WTC11 (cell line): ENCODE measurements at regions not wholly inside any gene's neighbourhood (a gene's known extent, or its start where the extent isn't known, plus 50 kb on each side); places are given as distances from the start of the nearest gene placed in this dataset.

Experiments
- ATAC-seq: fragments of 200-7000 bp; cut with Tn5 transposase; 2 replicates; pipeline ENCODE4 v1.10.0; 2021; ENCODE audit warnings: mild to moderate bottlenecking, moderate library complexity
- CTCF ChIA-PET: fragments of 300-600 bp; sonication (Branson Sonifier 250); formaldehyde crosslinking; loops from one replicate; lab custom pipeline; 2021; ENCODE audit warnings: antibody characterized with exemption; lab: Charles Lee
- POLR2A ChIA-PET: fragments of 350-600 bp; sonication (Branson Sonifier 250); formaldehyde crosslinking; loops from one replicate; lab custom pipeline; 2021; ENCODE audit warnings: antibody characterized with exemption; lab: Charles Lee
- DNase-seq: peaks from one replicate; pipeline ENCODE4 v3.0.0; 2021; ENCODE audit warnings: low spot score
- H3K27ac Mint-ChIP-seq: 2 replicates; pipeline ENCODE4 v1.8.0; 2021; ENCODE audit warnings: mixed read lengths
- H3K27me3 Mint-ChIP-seq: 2 replicates; pipeline ENCODE4 v1.8.0; 2021; ENCODE audit warnings: low read depth, mild to moderate bottlenecking, moderate library complexity, mixed read lengths
- H3K36me3 Mint-ChIP-seq: 2 replicates; pipeline ENCODE4 v1.8.0; 2021; ENCODE audit warnings: mixed read lengths
- H3K4me1 Mint-ChIP-seq: 2 replicates; pipeline ENCODE4 v1.8.0; 2022; ENCODE audit warnings: mixed read lengths
- H3K4me3 Mint-ChIP-seq: 2 replicates; pipeline ENCODE4 v1.8.0; 2021; ENCODE audit warnings: mild to moderate bottlenecking, moderate library complexity, mixed read lengths
- H3K9me3 Mint-ChIP-seq: 2 replicates; pipeline ENCODE4 v1.8.0; 2021; ENCODE audit warnings: mixed read lengths
- CBFB ChIP-seq: sonication (generic); formaldehyde crosslinking; IDR thresholded peaks from 2 replicates; pipeline ENCODE4 v1.8.1; 2022; ENCODE audit warnings: mild to moderate bottlenecking, low read depth, missing genetic modification reagents
- CREB1 ChIP-seq: sonication (generic); formaldehyde crosslinking; IDR thresholded peaks from 2 replicates; pipeline ENCODE4 v1.8.0; 2023; ENCODE audit warnings: mild to moderate bottlenecking, missing genetic modification reagents
- ETV6 ChIP-seq: sonication (generic); formaldehyde crosslinking; IDR thresholded peaks from 2 replicates; pipeline ENCODE4 v1.8.1; 2022; ENCODE audit warnings: mild to moderate bottlenecking, missing genetic modification reagents
- FOXK1 ChIP-seq: sonication (generic); formaldehyde crosslinking; IDR thresholded peaks from 2 replicates; pipeline ENCODE4 v1.8.0; 2022; ENCODE audit warnings: mild to moderate bottlenecking, moderate library complexity, missing genetic modification reagents
- HMGA2 ChIP-seq: fragments of 250-450 bp; sonication (Bioruptor Pico); IDR thresholded peaks from 2 replicates; pipeline ENCODE4 v1.4.0; 2021; ENCODE audit warnings: mild to moderate bottlenecking, moderate library complexity
- JUN ChIP-seq: sonication (generic); formaldehyde crosslinking; IDR thresholded peaks from 2 replicates; pipeline ENCODE4 v1.8.0; 2023; ENCODE audit warnings: mild to moderate bottlenecking, missing genetic modification reagents
- MYBL2 ChIP-seq: sonication (generic); formaldehyde crosslinking; IDR thresholded peaks from 2 replicates; pipeline ENCODE4 v1.8.1; 2023; ENCODE audit warnings: mild to moderate bottlenecking, moderate library complexity, missing genetic modification reagents
- NFE2L1 ChIP-seq: sonication (generic); formaldehyde crosslinking; IDR thresholded peaks from 2 replicates; pipeline ENCODE4 v1.8.1; 2023; ENCODE audit warnings: missing genetic modification reagents
- NR2C2 ChIP-seq: sonication (generic); formaldehyde crosslinking; IDR thresholded peaks from 2 replicates; pipeline ENCODE4 v1.8.0; 2022; ENCODE audit warnings: mild to moderate bottlenecking, missing genetic modification reagents
- SMAD4 ChIP-seq: sonication (generic); formaldehyde crosslinking; IDR thresholded peaks from 2 replicates; pipeline ENCODE4 v1.8.0; 2022; ENCODE audit warnings: mild to moderate bottlenecking, missing genetic modification reagents
- USF1 ChIP-seq: sonication (generic); formaldehyde crosslinking; IDR thresholded peaks from 2 replicates; pipeline ENCODE4 v1.8.0; 2022; ENCODE audit warnings: mild to moderate bottlenecking, missing genetic modification reagents
- ZNF138 ChIP-seq: sonication (generic); formaldehyde crosslinking; conservative IDR thresholded peaks from 2 replicates; pipeline ENCODE4 v1.8.1; 2022; ENCODE audit warnings: mild to moderate bottlenecking, moderate library complexity, missing genetic modification reagents
- ZNF232 ChIP-seq: sonication (generic); formaldehyde crosslinking; IDR thresholded peaks from 2 replicates; pipeline ENCODE4 v1.8.0; 2022; ENCODE audit warnings: mild to moderate bottlenecking, missing genetic modification reagents
- ZNF263 ChIP-seq: sonication (generic); formaldehyde crosslinking; IDR thresholded peaks from 2 replicates; pipeline ENCODE4 v1.8.1; 2022; ENCODE audit warnings: low read depth, mild to moderate bottlenecking, moderate library complexity, missing genetic modification reagents
- ZNF396 ChIP-seq: fragments of 250-450 bp; sonication (Bioruptor Pico); IDR thresholded peaks from 2 replicates; pipeline ENCODE4 v1.8.0; 2021; ENCODE audit warnings: mild to moderate bottlenecking, moderate library complexity, borderline replicate concordance
- ZNF423 ChIP-seq: fragments of 250-450 bp; sonication (Bioruptor Pico); IDR thresholded peaks from 2 replicates; pipeline ENCODE4 v2.1.2; 2022; ENCODE audit warnings: mild to moderate bottlenecking, moderate library complexity
- TF ChIP-seq, protein P1 (sequence below): sonication (generic); formaldehyde crosslinking; conservative IDR thresholded peaks from 2 replicates; pipeline ENCODE4 v1.8.1; 2023; ENCODE audit warnings: mild to moderate bottlenecking, low read depth, missing genetic modification reagents, moderate library complexity
- TF ChIP-seq, protein P2 (sequence below): sonication (generic); formaldehyde crosslinking; IDR thresholded peaks from 2 replicates; pipeline ENCODE4 v1.8.1; 2022; ENCODE audit warnings: low read depth, missing genetic modification reagents, borderline replicate concordance
- TF ChIP-seq, protein P3 (sequence below): sonication (generic); formaldehyde crosslinking; IDR thresholded peaks from 2 replicates; pipeline ENCODE4 v1.8.1; 2023; ENCODE audit warnings: mild to moderate bottlenecking, moderate library complexity, missing genetic modification reagents
- TF ChIP-seq, protein P4 (sequence below): sonication (generic); formaldehyde crosslinking; IDR thresholded peaks from 2 replicates; pipeline ENCODE4 v1.8.0; 2022; ENCODE audit warnings: mild to moderate bottlenecking, missing genetic modification reagents
- TF ChIP-seq, protein P5 (sequence below): fragments of 250-450 bp; sonication (Bioruptor Pico); IDR thresholded peaks from 2 replicates; pipeline ENCODE4 v2.1.2; 2022; ENCODE audit warnings: mild to moderate bottlenecking, moderate library complexity

DNA sequence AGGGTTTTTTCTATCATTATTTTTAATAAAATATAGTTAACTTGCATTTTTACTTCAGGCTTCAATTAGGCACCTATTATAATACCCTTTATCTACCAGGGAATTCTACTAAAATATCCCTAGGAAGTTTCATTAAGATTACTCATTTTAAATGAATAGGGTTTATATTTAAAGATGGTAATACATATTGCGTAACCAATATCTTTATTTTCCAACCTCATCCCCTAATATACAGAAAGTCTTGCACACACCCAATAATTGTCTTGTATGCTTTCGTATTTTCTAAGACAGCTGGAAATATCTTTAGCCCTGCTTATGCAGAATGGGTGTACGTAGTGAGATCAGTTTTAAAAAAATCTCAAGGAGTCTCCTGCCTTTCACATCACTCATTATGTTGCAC lies 1186.8 kb downstream of the TECRL start:
- ATAC-seq (no peak), DNase-seq (no peak)
- Mint-ChIP-seq H3K4me1 (peaks cover 10% of the 10 kb centered on the region), H3K27ac (no peak overlapping the region), H3K4me3 (no peak overlapping the region), H3K9me3 (peaks cover 9% of the 10 kb centered on the region)
- CTCF ChIA-PET = no interaction called here
- TF ChIP-seq ZNF263 (CRISPR knock-in tag) (no peak), ZNF138 (no peak), USF1 (CRISPR knock-in tag) (no peak), FOXK1 (no peak), HMGA2 (CRISPR knock-in tag) (no peak), MYBL2 (no peak), NR2C2 (no peak), ZNF232 (CRISPR knock-in tag) (no peak), ZNF396 (CRISPR knock-in tag) (no peak), SMAD4 (CRISPR knock-in tag) (no peak)
- TF ChIP-seq, protein P1, sequence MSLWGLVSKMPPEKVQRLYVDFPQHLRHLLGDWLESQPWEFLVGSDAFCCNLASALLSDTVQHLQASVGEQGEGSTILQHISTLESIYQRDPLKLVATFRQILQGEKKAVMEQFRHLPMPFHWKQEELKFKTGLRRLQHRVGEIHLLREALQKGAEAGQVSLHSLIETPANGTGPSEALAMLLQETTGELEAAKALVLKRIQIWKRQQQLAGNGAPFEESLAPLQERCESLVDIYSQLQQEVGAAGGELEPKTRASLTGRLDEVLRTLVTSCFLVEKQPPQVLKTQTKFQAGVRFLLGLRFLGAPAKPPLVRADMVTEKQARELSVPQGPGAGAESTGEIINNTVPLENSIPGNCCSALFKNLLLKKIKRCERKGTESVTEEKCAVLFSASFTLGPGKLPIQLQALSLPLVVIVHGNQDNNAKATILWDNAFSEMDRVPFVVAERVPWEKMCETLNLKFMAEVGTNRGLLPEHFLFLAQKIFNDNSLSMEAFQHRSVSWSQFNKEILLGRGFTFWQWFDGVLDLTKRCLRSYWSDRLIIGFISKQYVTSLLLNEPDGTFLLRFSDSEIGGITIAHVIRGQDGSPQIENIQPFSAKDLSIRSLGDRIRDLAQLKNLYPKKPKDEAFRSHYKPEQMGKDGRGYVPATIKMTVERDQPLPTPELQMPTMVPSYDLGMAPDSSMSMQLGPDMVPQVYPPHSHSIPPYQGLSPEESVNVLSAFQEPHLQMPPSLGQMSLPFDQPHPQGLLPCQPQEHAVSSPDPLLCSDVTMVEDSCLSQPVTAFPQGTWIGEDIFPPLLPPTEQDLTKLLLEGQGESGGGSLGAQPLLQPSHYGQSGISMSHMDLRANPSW = no peak
- TF ChIP-seq, protein P2, sequence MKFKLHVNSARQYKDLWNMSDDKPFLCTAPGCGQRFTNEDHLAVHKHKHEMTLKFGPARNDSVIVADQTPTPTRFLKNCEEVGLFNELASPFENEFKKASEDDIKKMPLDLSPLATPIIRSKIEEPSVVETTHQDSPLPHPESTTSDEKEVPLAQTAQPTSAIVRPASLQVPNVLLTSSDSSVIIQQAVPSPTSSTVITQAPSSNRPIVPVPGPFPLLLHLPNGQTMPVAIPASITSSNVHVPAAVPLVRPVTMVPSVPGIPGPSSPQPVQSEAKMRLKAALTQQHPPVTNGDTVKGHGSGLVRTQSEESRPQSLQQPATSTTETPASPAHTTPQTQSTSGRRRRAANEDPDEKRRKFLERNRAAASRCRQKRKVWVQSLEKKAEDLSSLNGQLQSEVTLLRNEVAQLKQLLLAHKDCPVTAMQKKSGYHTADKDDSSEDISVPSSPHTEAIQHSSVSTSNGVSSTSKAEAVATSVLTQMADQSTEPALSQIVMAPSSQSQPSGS (CRISPR knock-in tag) = no peak
- TF ChIP-seq, protein P3, sequence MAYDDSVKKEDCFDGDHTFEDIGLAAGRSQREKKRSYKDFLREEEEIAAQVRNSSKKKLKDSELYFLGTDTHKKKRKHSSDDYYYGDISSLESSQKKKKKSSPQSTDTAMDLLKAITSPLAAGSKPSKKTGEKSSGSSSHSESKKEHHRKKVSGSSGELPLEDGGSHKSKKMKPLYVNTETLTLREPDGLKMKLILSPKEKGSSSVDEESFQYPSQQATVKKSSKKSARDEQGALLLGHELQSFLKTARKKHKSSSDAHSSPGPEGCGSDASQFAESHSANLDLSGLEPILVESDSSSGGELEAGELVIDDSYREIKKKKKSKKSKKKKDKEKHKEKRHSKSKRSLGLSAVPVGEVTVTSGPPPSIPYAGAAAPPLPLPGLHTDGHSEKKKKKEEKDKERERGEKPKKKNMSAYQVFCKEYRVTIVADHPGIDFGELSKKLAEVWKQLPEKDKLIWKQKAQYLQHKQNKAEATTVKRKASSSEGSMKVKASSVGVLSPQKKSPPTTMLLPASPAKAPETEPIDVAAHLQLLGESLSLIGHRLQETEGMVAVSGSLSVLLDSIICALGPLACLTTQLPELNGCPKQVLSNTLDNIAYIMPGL (CRISPR knock-in tag) = no peak
- TF ChIP-seq, all 79 proteins: peak for 0
- POLR2A ChIA-PET = no interaction called here
- Mint-ChIP-seq H3K27me3 (no peaks in the 10 kb centered on the region), H3K36me3 (no peaks in the 10 kb centered on the region)

DNA sequence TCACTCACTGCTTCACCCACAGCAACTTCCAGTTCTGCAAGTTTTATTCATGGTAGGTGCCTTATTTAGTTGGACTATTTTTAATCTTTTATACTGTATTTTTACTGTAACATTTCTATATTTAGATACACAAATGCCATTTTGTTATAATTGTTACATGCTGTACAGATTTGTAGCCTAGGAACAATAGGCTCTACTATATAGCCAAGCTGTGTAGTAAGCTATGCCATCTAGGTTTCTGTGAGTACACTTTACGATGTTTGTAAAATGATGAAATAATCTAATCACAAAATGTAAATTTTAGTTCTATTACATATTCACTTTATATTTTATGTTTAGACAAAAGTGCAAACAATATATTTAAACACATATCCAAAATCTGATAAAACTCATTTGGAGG lies 1187.8 kb downstream of the TECRL start:
- Mint-ChIP-seq H3K9me3 (peaks cover 9% of the 10 kb centered on the region), H3K27me3 (no peaks in the 10 kb centered on the region), H3K4me3 (no peak overlapping the region)
- ChIA-PET CTCF (no interaction called here), POLR2A (no interaction called here)
- TF ChIP-seq ETV6 (CRISPR knock-in tag) (no peak), NFE2L1 (CRISPR knock-in tag) (no peak), CBFB (CRISPR knock-in tag) (no peak), MYBL2 (no peak), CREB1 (CRISPR knock-in tag) (no peak), JUN (CRISPR knock-in tag) (no peak), ZNF423 (CRISPR knock-in tag) (no peak), SMAD4 (CRISPR knock-in tag) (no peak)
- TF ChIP-seq, protein P4, sequence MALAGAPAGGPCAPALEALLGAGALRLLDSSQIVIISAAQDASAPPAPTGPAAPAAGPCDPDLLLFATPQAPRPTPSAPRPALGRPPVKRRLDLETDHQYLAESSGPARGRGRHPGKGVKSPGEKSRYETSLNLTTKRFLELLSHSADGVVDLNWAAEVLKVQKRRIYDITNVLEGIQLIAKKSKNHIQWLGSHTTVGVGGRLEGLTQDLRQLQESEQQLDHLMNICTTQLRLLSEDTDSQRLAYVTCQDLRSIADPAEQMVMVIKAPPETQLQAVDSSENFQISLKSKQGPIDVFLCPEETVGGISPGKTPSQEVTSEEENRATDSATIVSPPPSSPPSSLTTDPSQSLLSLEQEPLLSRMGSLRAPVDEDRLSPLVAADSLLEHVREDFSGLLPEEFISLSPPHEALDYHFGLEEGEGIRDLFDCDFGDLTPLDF = no peak
- TF ChIP-seq, protein P5, sequence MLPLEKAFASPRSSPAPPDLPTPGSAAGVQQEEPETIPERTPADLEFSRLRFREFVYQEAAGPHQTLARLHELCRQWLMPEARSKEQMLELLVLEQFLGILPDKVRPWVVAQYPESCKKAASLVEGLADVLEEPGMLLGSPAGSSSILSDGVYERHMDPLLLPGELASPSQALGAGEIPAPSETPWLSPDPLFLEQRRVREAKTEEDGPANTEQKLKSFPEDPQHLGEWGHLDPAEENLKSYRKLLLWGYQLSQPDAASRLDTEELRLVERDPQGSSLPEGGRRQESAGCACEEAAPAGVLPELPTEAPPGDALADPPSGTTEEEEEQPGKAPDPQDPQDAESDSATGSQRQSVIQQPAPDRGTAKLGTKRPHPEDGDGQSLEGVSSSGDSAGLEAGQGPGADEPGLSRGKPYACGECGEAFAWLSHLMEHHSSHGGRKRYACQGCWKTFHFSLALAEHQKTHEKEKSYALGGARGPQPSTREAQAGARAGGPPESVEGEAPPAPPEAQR (CRISPR knock-in tag) = no peak
- TF ChIP-seq, all 79 proteins: peak for 0
- ATAC-seq = no peak
- no peaks in the 10 kb centered on the region for H3K36me3 Mint-ChIP-seq
- DNase-seq = no peak
- peaks cover 10% of the 10 kb centered on the region for H3K4me1 Mint-ChIP-seq
- no peak overlapping the region for H3K27ac Mint-ChIP-seq
